Sigmoid colon (tissue), 4 donors: ENCODE measurements at regions not wholly inside any gene's neighbourhood (a gene's known extent, or its start where the extent isn't known, plus 50 kb on each side); places are given as distances from the start of the nearest gene placed in this dataset.

Experiments
- EP300 ChIP-seq, 4 donors: sonication (generic); formaldehyde crosslinking; IDR thresholded peaks; one replicate each; pipeline ENCODE4 v1.6.1; 2017; ENCODE audit warnings: antibody characterized with exemption in 4 of 4
- POLR2A ChIP-seq, 2 donors: fragments of 450-650 bp; IDR thresholded peaks; one replicate each; pipeline ENCODE4 v1.6.1; 2016; ENCODE audit warnings: antibody characterized with exemption in 2 of 2, mild to moderate bottlenecking in 2 of 2, moderate library complexity in 2 of 2
- POLR2AphosphoS5 ChIP-seq, 4 donors: sonication (generic); formaldehyde crosslinking; IDR thresholded peaks; one replicate each; pipeline ENCODE4 v1.6.1; 2017; ENCODE audit warnings: antibody characterized with exemption in 4 of 4
- TF ChIP-seq, protein P1 (sequence below), 4 experiments: fragments of 450-650 bp in 3 of 4; fragments of 200-600 bp in 1 of 4; IDR thresholded peaks; one replicate each; pipeline ENCODE4 v1.5.1; 2016 to 2019; ENCODE audit warnings: antibody characterized with exemption in 4 of 4, mild to moderate bottlenecking in 3 of 4, moderate library complexity in 2 of 4

DNA sequence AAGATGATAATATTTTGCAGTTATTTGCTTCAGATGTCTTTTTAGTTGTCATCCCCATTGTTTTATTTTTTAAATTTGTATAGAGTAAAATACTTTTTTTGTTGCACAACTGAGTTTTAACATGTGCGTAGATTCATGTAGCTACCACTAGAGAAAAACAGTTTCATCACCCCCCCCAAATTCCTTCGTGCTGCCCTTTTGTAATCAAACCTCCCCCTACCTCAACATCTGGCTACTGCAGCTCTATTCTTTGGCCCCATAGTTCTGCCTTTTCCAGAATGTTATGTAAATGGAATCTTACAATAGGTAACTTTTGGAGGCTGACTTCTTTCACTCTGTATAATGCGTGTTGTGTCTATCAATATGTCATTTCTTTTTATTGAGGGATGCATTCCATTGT, 232.0 kb upstream of the RASGRP1 start:
- TF ChIP-seq POLR2AphosphoS5 (IDR thresholded peaks at IDR 0.05) (no peak), EP300 (IDR thresholded peaks at IDR 0.05) (no peak), POLR2A (IDR thresholded peaks at IDR 0.05) (no peak)
- TF ChIP-seq, protein P1, sequence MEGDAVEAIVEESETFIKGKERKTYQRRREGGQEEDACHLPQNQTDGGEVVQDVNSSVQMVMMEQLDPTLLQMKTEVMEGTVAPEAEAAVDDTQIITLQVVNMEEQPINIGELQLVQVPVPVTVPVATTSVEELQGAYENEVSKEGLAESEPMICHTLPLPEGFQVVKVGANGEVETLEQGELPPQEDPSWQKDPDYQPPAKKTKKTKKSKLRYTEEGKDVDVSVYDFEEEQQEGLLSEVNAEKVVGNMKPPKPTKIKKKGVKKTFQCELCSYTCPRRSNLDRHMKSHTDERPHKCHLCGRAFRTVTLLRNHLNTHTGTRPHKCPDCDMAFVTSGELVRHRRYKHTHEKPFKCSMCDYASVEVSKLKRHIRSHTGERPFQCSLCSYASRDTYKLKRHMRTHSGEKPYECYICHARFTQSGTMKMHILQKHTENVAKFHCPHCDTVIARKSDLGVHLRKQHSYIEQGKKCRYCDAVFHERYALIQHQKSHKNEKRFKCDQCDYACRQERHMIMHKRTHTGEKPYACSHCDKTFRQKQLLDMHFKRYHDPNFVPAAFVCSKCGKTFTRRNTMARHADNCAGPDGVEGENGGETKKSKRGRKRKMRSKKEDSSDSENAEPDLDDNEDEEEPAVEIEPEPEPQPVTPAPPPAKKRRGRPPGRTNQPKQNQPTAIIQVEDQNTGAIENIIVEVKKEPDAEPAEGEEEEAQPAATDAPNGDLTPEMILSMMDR (IDR thresholded peaks at IDR 0.05) = no peak
